NB4 (cell line): ENCODE measurements at regions not wholly inside any gene's neighbourhood (a gene's known extent, or its start where the extent isn't known, plus 50 kb on each side); places are given as distances from the start of the nearest gene placed in this dataset.

ENCODE experiments used
- CTCF ChIP-seq: IDR thresholded peaks from one replicate; pipeline ENCODE4 v1.5.1; 2012; ENCODE audit warnings: low read depth, low read length
- MAX ChIP-seq: IDR thresholded peaks from 2 replicates; pipeline ENCODE4 v1.6.1; 2011; ENCODE audit warnings: low read depth, low read length
- POLR2A ChIP-seq: IDR thresholded peaks from 2 replicates; pipeline ENCODE4 v1.6.1; 2011; ENCODE audit warnings: mild to moderate bottlenecking; ENCODE audit not compliant: insufficient read length; ENCODE audit errors: extremely low read depth

- TF ChIP-seq CTCF (no peak), POLR2A (no peak), MAX (no peak)
Observed at GRCh38 chr9:16286160-16286559, 584.3 kb downstream of the BNC2 start.
